ENCODE measurements at regions not wholly inside any gene's neighbourhood (a gene's known extent, or its start where the extent isn't known, plus 50 kb on each side); places are given as distances from the start of the nearest gene placed in this dataset.

GRCh38 chr7:46009211-46009610 is 88.1 kb upstream of the IGFBP3 start:
- CTCF ChIA-PET: no interaction called here
- RAD21 ChIA-PET (ENCODE audit: low non-redundant PET in 1 of 2, low total read pairs in 2 of 2, uncharacterized antibody in 2 of 2, unreplicated experiment in 2 of 2): no interaction called here
- no peak overlapping the region for H3K9ac ChIP-seq (ENCODE audit: low read length)
- no peaks in the 10 kb centered on the region for H4K20me1 ChIP-seq (ENCODE audit: insufficient read depth)
- TF ChIP-seq FOSL1 (IDR thresholded peaks at IDR 0.05; ENCODE audit: low read depth) (no peak), SIN3A (IDR thresholded peaks at IDR 0.05; ENCODE audit: low read depth) (no peak), CEBPB (IDR thresholded peaks at IDR 0.05; ENCODE audit: low read depth) (no peak), EZH2phosphoT487 (IDR thresholded peaks at IDR 0.05; ENCODE audit: borderline replicate concordance) (no peak)
- H3K79me2 ChIP-seq (ENCODE audit: insufficient read depth, low read length): no peaks in the 10 kb centered on the region
- no peak for ATAC-seq
- H3K27ac ChIP-seq (ENCODE audit: low read depth, low read length): no peak overlapping the region
- H2AFZ ChIP-seq (ENCODE audit: low read depth, low read length, poor library complexity, severe bottlenecking): no peak overlapping the region
- intact Hi-C loops (cut with micrococcal nuclease): no loop called here
- DNase-seq (ENCODE audit: low read depth, low spot score): no peak
- H3K27me3 ChIP-seq (ENCODE audit: insufficient read depth, low read length): no peaks in the 10 kb centered on the region
- no peaks in the 10 kb centered on the region for H3K36me3 ChIP-seq (ENCODE audit: control insufficient read depth in 1 of 2, insufficient read depth in 2 of 2, low read length in 2 of 2)
- H3K4me3 ChIP-seq (replicated peaks in 1 of 2; ENCODE audit: low read depth in 1 of 2, low read length in 2 of 2): no peak overlapping the region
- peaks cover 0 to 7% of the 10 kb centered on the region in 2 experiments; a peak in 2 of 4 replicates for H3K4me1 ChIP-seq (ENCODE audit: control insufficient read depth in 1 of 2, insufficient read depth in 2 of 2, low read length in 2 of 2)
- H3K9me3 ChIP-seq (ENCODE audit: control insufficient read depth in 1 of 2, insufficient read depth in 1 of 2, low read depth in 1 of 2, low read length in 2 of 2): no peaks in the 10 kb centered on the region
- H3K9me2 ChIP-seq (ENCODE audit: insufficient read depth): no peaks in the 10 kb centered on the region
- no peak overlapping the region for H3K4me2 ChIP-seq (ENCODE audit: low read length)
- POLR2A ChIA-PET: no interaction called here
- no TSS peak for BruUV-seq (replicated peaks)

- Histone ChIP-seq H4K20me1 (ENCODE audit: insufficient read depth) (no peaks in the 10 kb centered on the region), H3K36me3 (ENCODE audit: control insufficient read depth in 1 of 2, insufficient read depth in 2 of 2, low read length in 2 of 2) (no peaks in the 10 kb centered on the region), H3K9ac (ENCODE audit: low read length) (no peak overlapping the region), H3K4me2 (ENCODE audit: low read length) (no peak overlapping the region), H3K4me1 (ENCODE audit: control insufficient read depth in 1 of 2, insufficient read depth in 2 of 2, low read length in 2 of 2) (peaks cover 0 to 14% of the 10 kb centered on the region in 2 experiments; a peak in 2 of 4 replicates), H3K79me2 (ENCODE audit: insufficient read depth, low read length) (no peaks in the 10 kb centered on the region), H3K4me3 (replicated peaks in 1 of 2; ENCODE audit: low read depth in 1 of 2, low read length in 2 of 2) (no peak overlapping the region), H3K27ac (ENCODE audit: low read depth, low read length) (no peak overlapping the region), H3K27me3 (ENCODE audit: insufficient read depth, low read length) (no peaks in the 10 kb centered on the region), H3K9me2 (ENCODE audit: insufficient read depth) (no peaks in the 10 kb centered on the region), H3K9me3 (ENCODE audit: control insufficient read depth in 1 of 2, insufficient read depth in 1 of 2, low read depth in 1 of 2, low read length in 2 of 2) (no peaks in the 10 kb centered on the region), H2AFZ (ENCODE audit: low read depth, low read length, poor library complexity, severe bottlenecking) (no peak overlapping the region)
- no peak for DNase-seq (ENCODE audit: low read depth, low spot score)
- intact Hi-C loops (cut with micrococcal nuclease): no loop called here
- ATAC-seq: no peak
- no TSS peak for BruUV-seq (replicated peaks)
- ChIA-PET CTCF (no interaction called here), RAD21 (ENCODE audit: low non-redundant PET in 1 of 2, low total read pairs in 2 of 2, uncharacterized antibody in 2 of 2, unreplicated experiment in 2 of 2) (no interaction called here), POLR2A (no interaction called here)
- no peak for TF ChIP-seq RAD21 (IDR thresholded peaks at IDR 0.05; ENCODE audit: low read depth)
- TF ChIP-seq JUND (IDR thresholded peaks at IDR 0.05): no peak
- no peak for TF ChIP-seq REST (IDR thresholded peaks at IDR 0.05; ENCODE audit: low read depth)
- no peak for TF ChIP-seq SP1 (IDR thresholded peaks at IDR 0.05; ENCODE audit: low read depth)
- TF ChIP-seq EZH2 (IDR thresholded peaks at IDR 0.05): no peak
- no peak for TF ChIP-seq ELF1 (IDR thresholded peaks at IDR 0.05; ENCODE audit: borderline replicate concordance, low read depth)
- TF ChIP-seq CBX3 (IDR thresholded peaks at IDR 0.05; ENCODE audit: low read depth): no peak
- TF ChIP-seq, protein P1, sequence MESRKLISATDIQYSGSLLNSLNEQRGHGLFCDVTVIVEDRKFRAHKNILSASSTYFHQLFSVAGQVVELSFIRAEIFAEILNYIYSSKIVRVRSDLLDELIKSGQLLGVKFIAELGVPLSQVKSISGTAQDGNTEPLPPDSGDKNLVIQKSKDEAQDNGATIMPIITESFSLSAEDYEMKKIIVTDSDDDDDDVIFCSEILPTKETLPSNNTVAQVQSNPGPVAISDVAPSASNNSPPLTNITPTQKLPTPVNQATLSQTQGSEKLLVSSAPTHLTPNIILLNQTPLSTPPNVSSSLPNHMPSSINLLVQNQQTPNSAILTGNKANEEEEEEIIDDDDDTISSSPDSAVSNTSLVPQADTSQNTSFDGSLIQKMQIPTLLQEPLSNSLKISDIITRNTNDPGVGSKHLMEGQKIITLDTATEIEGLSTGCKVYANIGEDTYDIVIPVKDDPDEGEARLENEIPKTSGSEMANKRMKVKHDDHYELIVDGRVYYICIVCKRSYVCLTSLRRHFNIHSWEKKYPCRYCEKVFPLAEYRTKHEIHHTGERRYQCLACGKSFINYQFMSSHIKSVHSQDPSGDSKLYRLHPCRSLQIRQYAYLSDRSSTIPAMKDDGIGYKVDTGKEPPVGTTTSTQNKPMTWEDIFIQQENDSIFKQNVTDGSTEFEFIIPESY (IDR thresholded peaks at IDR 0.05; ENCODE audit: extremely low read depth, insufficient replicate concordance, low read length): no peak
- TF ChIP-seq, protein P2, sequence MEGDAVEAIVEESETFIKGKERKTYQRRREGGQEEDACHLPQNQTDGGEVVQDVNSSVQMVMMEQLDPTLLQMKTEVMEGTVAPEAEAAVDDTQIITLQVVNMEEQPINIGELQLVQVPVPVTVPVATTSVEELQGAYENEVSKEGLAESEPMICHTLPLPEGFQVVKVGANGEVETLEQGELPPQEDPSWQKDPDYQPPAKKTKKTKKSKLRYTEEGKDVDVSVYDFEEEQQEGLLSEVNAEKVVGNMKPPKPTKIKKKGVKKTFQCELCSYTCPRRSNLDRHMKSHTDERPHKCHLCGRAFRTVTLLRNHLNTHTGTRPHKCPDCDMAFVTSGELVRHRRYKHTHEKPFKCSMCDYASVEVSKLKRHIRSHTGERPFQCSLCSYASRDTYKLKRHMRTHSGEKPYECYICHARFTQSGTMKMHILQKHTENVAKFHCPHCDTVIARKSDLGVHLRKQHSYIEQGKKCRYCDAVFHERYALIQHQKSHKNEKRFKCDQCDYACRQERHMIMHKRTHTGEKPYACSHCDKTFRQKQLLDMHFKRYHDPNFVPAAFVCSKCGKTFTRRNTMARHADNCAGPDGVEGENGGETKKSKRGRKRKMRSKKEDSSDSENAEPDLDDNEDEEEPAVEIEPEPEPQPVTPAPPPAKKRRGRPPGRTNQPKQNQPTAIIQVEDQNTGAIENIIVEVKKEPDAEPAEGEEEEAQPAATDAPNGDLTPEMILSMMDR (IDR thresholded peaks at IDR 0.05 in 2 of 3, conservative IDR thresholded peaks at IDR 0.05 in 1 of 3; ENCODE audit: borderline replicate concordance in 1 of 3, insufficient read depth in 1 of 3, low read depth in 2 of 3, low read length in 2 of 3): no peak
- TF ChIP-seq, protein P3, sequence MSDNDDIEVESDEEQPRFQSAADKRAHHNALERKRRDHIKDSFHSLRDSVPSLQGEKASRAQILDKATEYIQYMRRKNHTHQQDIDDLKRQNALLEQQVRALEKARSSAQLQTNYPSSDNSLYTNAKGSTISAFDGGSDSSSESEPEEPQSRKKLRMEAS (IDR thresholded peaks at IDR 0.05): no peak
Observed at GRCh38 chr7:46007990-46008643, 87.0 kb upstream of the IGFBP3 start.
